Gastroesophageal sphincter (tissue), 4 donors: ENCODE measurements at regions not wholly inside any gene's neighbourhood (a gene's known extent, or its start where the extent isn't known, plus 50 kb on each side); places are given as distances from the start of the nearest gene placed in this dataset.

Experiments
- ATAC-seq: fragments of 150-250 bp; one replicate; pipeline ENCODE4 v1.9.1; 2016; ENCODE audit warnings: mild to moderate bottlenecking, moderate library complexity
- H3K27ac ChIP-seq, 4 donors: fragments of 200-600 bp; sonication (generic) in 3 of 4; 1 replicate in 3 of 4; 2 replicates in 1 of 4; pipeline ENCODE4 v1.5.1; 2016 to 2019
- H3K27me3 ChIP-seq: fragments of 200-600 bp; sonication (generic); one replicate; pipeline ENCODE4 v1.5.1; 2019
- H3K36me3 ChIP-seq, 2 donors: fragments of 200-600 bp; sonication (generic); one replicate each; pipeline ENCODE4 v1.5.1; 2019; ENCODE audit warnings: control low read depth in 1 of 2
- H3K4me1 ChIP-seq, 3 donors: fragments of 200-600 bp; sonication (generic); 1 replicate in 2 of 3; 2 replicates in 1 of 3; pipeline ENCODE4 v1.5.1; 2016 to 2019; ENCODE audit warnings: control low read depth in 2 of 3
- H3K4me3 ChIP-seq, 2 donors: fragments of 200-600 bp; sonication (generic); one replicate each; pipeline ENCODE4 v1.5.1; 2019; ENCODE audit warnings: mild to moderate bottlenecking in 1 of 2, moderate library complexity in 1 of 2
- H3K9me3 ChIP-seq, 3 donors: fragments of 200-600 bp; sonication (generic); one replicate each; pipeline ENCODE4 v1.5.1; 2017 to 2019; ENCODE audit warnings: control low read depth in 2 of 3
- CTCF ChIP-seq, 4 experiments: fragments of 200-600 bp in 2 of 4; fragments of 450-650 bp in 2 of 4; sonication (generic) in 1 of 4; IDR thresholded peaks; one replicate each; pipeline ENCODE4 v1.5.1; 2017 to 2019; ENCODE audit warnings: antibody characterized with exemption in 4 of 4, mild to moderate bottlenecking in 2 of 4, moderate library complexity in 2 of 4
- EP300 ChIP-seq: sonication (generic); formaldehyde crosslinking; IDR thresholded peaks from one replicate; pipeline ENCODE4 v1.6.1; 2017; ENCODE audit warnings: antibody characterized with exemption, mild to moderate bottlenecking
- POLR2A ChIP-seq, 2 donors: fragments of 450-650 bp; IDR thresholded peaks; one replicate each; pipeline ENCODE4 v1.6.1; 2017; ENCODE audit warnings: antibody characterized with exemption in 2 of 2, mild to moderate bottlenecking in 2 of 2, moderate library complexity in 1 of 2
- POLR2AphosphoS5 ChIP-seq: sonication (generic); formaldehyde crosslinking; IDR thresholded peaks from one replicate; pipeline ENCODE4 v1.6.1; 2017; ENCODE audit warnings: antibody characterized with exemption
- WGBS, 2 donors: methylation state at CpG; one replicate each; pipeline ENCODE4 v1.1.5; 2018; ENCODE audit warnings: low coverage in 1 of 2; 5-methylcytosine and 5-hydroxymethylcytosine counted together

GRCh38 chr2:176388861-176389260 lies 119.6 kb downstream of the MTX2 start:
- Histone ChIP-seq H3K4me3 (no peak overlapping the region), H3K27me3 (no peaks in the 10 kb centered on the region), H3K4me1 (peaks cover 0 to 21% (median 0%) of the 10 kb centered on the region in 3 donors), H3K36me3 (no peaks in the 10 kb centered on the region), H3K9me3 (no peaks in the 10 kb centered on the region), H3K27ac (no peak overlapping the region)
- ATAC-seq = no peak
- WGBS, 2 donors = 67 to 100% methylated on average over 1 to 2 of the region's 3 CpGs
- TF ChIP-seq POLR2AphosphoS5 = no peak
- TF ChIP-seq CTCF (IDR thresholded peaks at IDR 0.05) = no peak
- TF ChIP-seq EP300 = no peak
- TF ChIP-seq POLR2A (IDR thresholded peaks at IDR 0.05) = no peak

- ATAC-seq = no peak
- Histone ChIP-seq H3K4me3 (no peak overlapping the region), H3K27me3 (no peaks in the 10 kb centered on the region), H3K9me3 (no peaks in the 10 kb centered on the region), H3K27ac (no peak overlapping the region), H3K4me1 (peaks cover 0 to 21% (median 0%) of the 10 kb centered on the region in 3 donors), H3K36me3 (no peaks in the 10 kb centered on the region)
- WGBS, 2 donors = 39 to 48% methylated on average over 3 to 5 of the region's 5 CpGs
- TF ChIP-seq EP300 = no peak
- no peak for TF ChIP-seq CTCF (IDR thresholded peaks at IDR 0.05)
- TF ChIP-seq POLR2A (IDR thresholded peaks at IDR 0.05) = no peak
Measured at GRCh38 chr2:176390276-176391147, 121.3 kb downstream of the MTX2 start.

DNA sequence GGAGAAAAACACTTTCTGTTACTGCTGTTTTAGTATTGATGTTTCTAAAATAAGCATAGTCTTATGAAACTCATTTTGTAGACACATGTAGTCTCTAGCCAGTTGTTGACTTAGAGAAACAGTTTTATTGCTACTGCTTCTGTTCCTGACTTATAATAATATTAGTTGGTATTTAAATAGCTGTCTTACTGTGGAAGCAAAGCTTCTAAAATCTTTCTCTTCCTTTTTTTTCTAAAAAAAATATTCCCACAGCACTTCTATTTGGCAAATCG lies 121.8 kb downstream of the MTX2 start:
- H3K4me1 ChIP-seq = peaks cover 0 to 21% (median 0%) of the 10 kb centered on the region in 3 donors
- 67 to 83% methylated on average over 1 of the region's 1 CpG for WGBS, 2 donors
- ATAC-seq = no peak
- no peak overlapping the region for H3K4me3 ChIP-seq
- H3K36me3 ChIP-seq = no peaks in the 10 kb centered on the region
- TF ChIP-seq EP300 (no peak), POLR2A (IDR thresholded peaks at IDR 0.05) (no peak)
- H3K9me3 ChIP-seq = no peaks in the 10 kb centered on the region
- H3K27me3 ChIP-seq = no peaks in the 10 kb centered on the region
- no peak overlapping the region for H3K27ac ChIP-seq

GRCh38 chr2:176392249-176392648 lies 123.0 kb downstream of the MTX2 start:
- WGBS, 2 donors = 53 to 68% methylated on average over 5 to 6 of the region's 6 CpGs
- Histone ChIP-seq H3K9me3 (no peaks in the 10 kb centered on the region), H3K36me3 (no peaks in the 10 kb centered on the region), H3K27me3 (no peaks in the 10 kb centered on the region), H3K27ac (no peak overlapping the region), H3K4me3 (no peak overlapping the region), H3K4me1 (peaks cover 0 to 21% (median 0%) of the 10 kb centered on the region in 3 donors)
- no peak for ATAC-seq
- no peak for TF ChIP-seq EP300
- TF ChIP-seq CTCF (IDR thresholded peaks at IDR 0.05) = no peak
- TF ChIP-seq POLR2AphosphoS5 = no peak
- TF ChIP-seq POLR2A (IDR thresholded peaks at IDR 0.05) = no peak

- no peaks in the 10 kb centered on the region for H3K27me3 ChIP-seq
- WGBS, 2 donors = 63 to 88% methylated on average over 3 of the region's 3 CpGs
- no peaks in the 10 kb centered on the region for H3K9me3 ChIP-seq
- H3K36me3 ChIP-seq = no peaks in the 10 kb centered on the region
- H3K27ac ChIP-seq = no peak overlapping the region
- peaks cover 0 to 21% (median 0%) of the 10 kb centered on the region in 3 donors for H3K4me1 ChIP-seq
- no peak for ATAC-seq
- TF ChIP-seq POLR2AphosphoS5 (no peak), EP300 (no peak), POLR2A (IDR thresholded peaks at IDR 0.05) (no peak), CTCF (IDR thresholded peaks at IDR 0.05) (no peak)
- H3K4me3 ChIP-seq = no peak overlapping the region
Measured at GRCh38 chr2:176392744-176393414, 123.6 kb downstream of the MTX2 start.
